HG03439 (cell line): ENCODE measurements at regions not wholly inside any gene's neighbourhood (a gene's known extent, or its start where the extent isn't known, plus 50 kb on each side); places are given as distances from the start of the nearest gene placed in this dataset.

Experiments used
- ATAC-seq: cut with Tn5 transposase; IDR thresholded peaks from one replicate; pipeline ENCODE4 v1.9.1; 2021; ENCODE audit warnings: mild to moderate bottlenecking, moderate library complexity; ENCODE audit not compliant: unreplicated experiment

DNA sequence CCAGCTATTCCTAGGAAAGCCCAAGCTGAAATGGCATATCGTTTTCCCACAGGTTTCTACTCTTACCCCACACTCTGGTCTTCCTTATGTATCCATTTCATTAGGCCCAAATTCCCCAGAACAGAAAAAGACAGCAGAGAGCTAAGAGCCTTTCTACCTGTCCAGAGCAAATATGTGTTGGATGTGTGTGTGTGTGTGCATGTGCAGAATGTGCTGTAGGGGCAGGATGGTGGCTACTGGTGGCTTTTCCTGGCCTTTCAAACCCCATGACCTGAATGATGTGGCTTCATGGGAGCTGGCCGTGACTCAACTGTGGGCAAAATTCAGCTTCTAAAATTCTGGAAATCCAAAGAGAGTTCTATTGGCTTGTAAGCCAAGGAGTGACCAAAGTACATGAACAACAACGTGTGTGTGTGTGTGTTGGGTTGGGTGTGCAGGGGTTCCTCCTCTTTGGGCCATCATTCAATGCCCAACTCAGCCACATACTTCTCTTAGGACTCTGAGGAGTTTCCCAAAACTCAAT lies 421.4 kb upstream of the CADM1 start:
- ATAC-seq, result no peak

DNA sequence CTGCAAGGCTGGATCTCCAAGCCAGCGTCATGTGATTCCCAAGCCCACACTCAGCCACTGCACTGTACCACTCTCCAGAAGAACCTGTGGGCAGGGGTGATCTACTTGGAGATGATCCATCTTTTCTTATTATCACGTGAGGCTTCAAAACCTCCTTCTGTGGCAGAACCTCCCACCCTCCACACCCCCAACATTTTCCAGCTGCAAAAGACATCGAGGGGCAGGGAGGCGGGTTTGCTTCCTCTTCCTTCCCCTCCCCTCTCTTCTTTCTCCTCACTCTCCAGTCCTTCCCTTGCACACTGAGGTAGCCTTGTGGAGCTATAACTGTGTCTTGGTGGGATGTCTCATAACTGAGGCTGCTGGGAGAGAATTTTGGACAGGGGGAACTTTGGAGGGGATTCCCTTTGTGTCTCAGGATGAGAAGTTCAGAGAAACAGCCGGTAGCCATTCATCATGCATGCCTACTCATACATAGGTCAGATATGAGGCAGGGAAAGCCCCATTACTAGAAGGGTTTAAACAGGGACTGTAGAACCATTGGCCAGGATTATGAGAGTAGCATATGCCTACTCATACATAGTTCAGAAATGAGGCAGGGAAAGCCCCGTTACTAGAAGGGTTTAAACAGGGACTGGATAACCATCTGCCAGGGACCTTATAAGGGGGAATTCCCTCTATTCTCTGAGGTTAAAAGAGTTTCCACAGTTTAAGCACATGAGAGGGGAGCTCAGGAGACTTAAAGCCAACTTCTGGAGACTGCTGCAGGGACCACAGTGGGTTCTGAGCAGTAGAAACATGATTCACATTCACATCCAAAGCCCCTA lies 420.7 kb upstream of the CADM1 start:
- ATAC-seq, result peak; percentile 78

- ATAC-seq, result no peak
Measured at GRCh38 chr11:115922876-115923275, 418.7 kb upstream of the CADM1 start.

GRCh38 chr11:115921986-115922385 lies 417.8 kb upstream of the CADM1 start:
- ATAC-seq, result no peak

DNA sequence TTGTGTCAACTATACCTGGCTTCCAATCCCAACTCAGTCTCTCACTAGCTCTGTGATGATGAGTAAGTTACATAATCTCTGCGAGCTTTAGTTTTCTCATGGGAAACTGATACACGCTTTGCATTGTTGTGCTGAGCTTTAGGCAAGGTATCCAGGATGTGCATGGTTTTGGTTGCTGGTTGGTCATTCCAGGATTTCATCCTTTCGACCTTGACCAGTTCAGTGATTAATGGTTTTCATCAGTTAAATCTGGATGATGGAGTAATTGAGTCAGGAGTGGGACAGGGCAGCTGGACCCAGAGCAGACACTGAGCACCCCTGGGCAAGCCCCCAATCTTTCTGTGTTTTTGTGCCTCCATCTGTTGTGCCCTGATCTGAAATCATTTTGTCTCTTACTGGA lies 417.3 kb upstream of the CADM1 start:
- no peak for ATAC-seq

GRCh38 chr11:115920841-115921480 lies 416.7 kb upstream of the CADM1 start:
- ATAC-seq, result no peak

GRCh38 chr11:115920092-115920461 lies 415.9 kb upstream of the CADM1 start:
- ATAC-seq, result peak; percentile 11

DNA sequence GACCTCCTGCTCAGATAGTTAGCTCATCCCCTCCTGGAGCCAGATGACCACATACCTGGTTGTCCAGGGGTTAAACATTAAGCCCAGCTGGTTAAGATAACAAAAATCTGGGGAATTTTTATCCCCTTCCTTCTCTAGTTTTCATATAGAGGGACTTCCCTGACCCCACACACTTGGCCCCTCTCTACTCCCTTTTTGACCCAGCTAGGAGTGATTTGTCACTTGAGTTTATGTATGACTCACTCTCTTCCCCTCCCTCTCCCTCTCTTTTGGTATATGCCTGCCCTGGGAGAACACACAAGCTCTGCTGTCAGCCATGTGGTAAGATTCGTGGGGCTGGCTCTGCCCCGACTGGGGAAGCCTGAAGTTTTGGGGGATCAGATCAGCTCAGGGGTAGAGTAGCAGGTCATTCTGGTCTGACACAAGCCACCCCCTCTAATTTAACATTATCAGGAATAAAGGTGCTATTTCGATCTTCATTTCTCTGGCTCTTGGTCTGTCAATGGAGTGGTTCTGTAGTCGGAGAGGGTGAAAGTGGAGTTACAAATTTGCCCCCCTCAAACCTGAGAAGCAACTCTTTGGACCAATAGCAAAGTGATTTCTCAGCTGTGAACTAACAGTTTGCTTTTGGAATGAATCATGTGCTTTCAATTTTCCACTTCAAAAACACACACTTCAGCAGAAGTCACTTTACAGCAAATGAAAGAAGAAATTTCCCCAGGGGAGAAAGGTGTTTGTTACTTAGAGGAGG lies 415.3 kb upstream of the CADM1 start:
- peak; percentile 51 for ATAC-seq

- no peak for ATAC-seq
Measured at GRCh38 chr11:115918576-115918975, 414.4 kb upstream of the CADM1 start.

DNA sequence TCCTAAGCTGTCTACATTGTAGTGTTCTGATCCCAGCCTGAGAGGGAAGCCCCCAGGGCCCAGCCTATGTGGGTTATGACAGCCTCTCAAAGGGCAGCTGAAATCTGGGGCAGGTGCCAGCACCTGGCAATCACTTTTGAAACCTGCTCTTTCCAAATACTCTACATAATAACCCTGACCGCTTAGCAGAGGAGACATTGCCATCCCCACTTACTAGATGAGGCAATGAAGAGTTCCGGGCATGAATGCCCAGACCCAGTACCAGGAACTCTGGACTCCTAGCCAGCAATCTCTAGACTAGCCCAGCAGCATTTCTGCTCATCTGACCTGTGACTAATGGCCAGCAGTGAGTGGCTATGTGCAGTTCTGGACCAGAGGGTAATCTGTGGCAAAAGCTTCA lies 412.4 kb upstream of the CADM1 start:
- no peak for ATAC-seq

DNA sequence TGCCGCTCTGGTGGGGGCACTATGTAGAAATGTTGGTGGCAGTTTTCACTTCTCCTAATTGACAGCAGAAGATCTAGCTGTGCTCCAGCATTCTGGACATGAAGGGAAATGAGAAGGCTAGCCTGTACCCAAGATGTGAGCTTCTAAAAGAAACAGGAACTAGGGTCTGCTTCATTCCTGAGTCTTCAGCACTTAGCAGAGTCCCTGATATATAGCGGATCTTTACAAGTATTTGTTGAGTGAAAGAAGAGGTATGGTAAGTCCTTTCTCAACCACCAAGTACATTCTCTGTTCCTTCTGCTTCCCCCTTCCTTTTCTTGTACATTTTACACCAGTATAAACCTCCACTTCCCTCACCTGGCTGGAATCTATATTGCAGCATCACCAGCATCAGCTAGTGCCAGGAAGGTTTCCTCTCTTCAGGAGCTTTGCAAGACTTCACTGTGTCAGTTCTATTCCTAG lies 408.3 kb upstream of the CADM1 start:
- ATAC-seq, result no peak

GRCh38 chr11:115911613-115912346 lies 407.6 kb upstream of the CADM1 start:
- ATAC-seq, result no peak

- no peak for ATAC-seq
Measured at GRCh38 chr11:115910379-115910778, 406.2 kb upstream of the CADM1 start.

GRCh38 chr11:115906171-115906570 lies 402.0 kb upstream of the CADM1 start:
- ATAC-seq, result no peak

- no peak for ATAC-seq
Measured at GRCh38 chr11:115905341-115906000, 401.3 kb upstream of the CADM1 start.

DNA sequence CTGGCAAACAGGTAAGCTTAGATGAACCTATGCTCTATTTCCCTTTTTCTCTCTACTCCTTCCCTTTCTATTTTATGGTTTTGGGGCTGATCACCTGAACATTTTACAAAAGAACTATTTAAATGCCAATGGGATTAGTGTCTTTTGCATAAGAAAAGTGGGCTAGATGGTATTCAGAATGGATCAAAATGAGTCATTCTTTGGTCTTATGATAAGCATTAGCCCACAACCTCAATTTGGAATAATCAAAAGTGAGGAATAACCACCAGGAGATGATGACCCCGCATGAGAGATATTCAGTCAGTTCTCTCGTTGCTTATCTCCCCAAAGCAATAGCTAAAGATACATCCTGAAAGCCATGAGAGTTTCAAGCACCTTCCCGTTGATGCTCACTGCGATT lies 399.0 kb upstream of the CADM1 start:
- no peak for ATAC-seq

DNA sequence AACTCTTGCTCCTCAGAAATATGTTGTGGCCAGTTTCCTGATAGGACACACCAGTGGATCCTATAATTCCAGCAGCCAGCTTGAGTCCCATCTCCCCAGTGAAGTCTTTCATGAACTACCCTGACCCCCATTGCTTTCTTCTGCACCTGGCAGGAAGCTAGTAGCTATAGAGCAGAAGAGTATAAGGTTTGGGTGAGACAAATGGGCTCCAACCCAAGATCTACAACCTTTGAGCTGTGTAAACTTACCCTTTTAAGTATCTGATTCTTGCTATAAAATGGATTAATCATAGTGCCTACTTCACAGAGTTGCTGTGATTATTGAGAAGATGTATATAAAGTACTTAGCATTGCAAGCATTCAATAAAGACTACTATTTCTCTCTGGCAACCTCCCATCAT lies 396.9 kb upstream of the CADM1 start:
- ATAC-seq, result no peak

- ATAC-seq, result no peak
Measured at GRCh38 chr11:115900111-115900510, 395.9 kb upstream of the CADM1 start.

DNA sequence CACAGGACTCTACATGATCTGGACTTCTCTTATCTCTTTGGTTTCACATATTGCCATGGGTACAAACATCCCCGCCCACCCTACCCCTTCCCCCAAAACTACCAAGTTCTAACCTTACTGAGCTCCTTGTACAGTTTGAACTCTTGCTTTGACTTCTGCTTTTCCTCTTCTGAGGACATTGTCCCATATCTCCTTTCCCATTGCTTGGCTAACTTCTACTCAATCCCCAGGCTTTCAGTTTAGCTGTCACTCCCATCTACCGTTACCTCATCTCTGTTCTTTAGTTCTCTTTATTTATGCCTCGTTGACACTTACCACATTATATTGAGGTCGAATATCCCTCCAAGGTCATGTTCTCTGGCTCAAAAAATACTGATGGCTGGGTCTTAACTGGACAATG lies 393.5 kb upstream of the CADM1 start:
- no peak for ATAC-seq

- ATAC-seq, result no peak
Measured at GRCh38 chr11:115896084-115896483, 391.9 kb upstream of the CADM1 start.
